ENCODE measurements at regions not wholly inside any gene's neighbourhood (a gene's known extent, or its start where the extent isn't known, plus 50 kb on each side); places are given as distances from the start of the nearest gene placed in this dataset.

- TF ChIP-seq CTCF (IDR thresholded peaks at IDR 0.05; ENCODE audit: poor library complexity) (no peak), EZH2 (IDR thresholded peaks at IDR 0.05; ENCODE audit: borderline replicate concordance) (no peak)
Measured at GRCh38 chr3:193910886-193911738, 224.8 kb upstream of the HES1 start.

Data from hepatocyte (in vitro differentiated cells).